ENCODE measurements at regions not wholly inside any gene's neighbourhood (a gene's known extent, or its start where the extent isn't known, plus 50 kb on each side); places are given as distances from the start of the nearest gene placed in this dataset.

DNA sequence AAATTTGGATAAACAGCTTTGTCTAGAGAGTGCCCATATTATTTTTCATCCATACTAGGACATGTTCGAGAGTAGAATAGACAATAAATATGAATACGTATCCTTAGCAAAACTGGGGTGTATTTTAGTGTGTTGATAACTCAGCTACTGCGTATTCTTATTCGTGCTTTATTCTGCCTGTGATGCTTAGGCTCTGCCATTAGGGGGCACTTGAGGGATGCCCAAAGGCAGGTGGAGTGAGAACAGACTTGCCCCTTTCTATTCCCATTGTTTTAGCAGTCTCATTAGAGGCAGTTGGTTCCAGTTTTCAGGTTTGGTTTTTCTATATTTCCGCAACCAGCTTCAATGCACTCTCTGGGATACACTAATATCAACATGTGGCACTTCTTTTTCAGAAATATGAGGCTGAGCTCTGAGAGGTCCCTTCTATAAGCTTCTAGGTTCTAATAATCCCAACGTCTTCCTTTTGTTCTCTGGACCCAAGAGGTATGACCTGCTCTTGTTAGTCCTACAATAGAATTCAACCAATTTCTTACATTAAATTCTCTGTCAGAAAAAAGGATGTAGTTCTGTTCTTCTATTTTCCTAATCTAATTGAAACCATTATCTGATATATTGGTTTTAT, 985.7 kb upstream of the FBXO33 start:
- no peak for DNase-seq (ENCODE audit: low read depth)
- TF ChIP-seq, protein P1, sequence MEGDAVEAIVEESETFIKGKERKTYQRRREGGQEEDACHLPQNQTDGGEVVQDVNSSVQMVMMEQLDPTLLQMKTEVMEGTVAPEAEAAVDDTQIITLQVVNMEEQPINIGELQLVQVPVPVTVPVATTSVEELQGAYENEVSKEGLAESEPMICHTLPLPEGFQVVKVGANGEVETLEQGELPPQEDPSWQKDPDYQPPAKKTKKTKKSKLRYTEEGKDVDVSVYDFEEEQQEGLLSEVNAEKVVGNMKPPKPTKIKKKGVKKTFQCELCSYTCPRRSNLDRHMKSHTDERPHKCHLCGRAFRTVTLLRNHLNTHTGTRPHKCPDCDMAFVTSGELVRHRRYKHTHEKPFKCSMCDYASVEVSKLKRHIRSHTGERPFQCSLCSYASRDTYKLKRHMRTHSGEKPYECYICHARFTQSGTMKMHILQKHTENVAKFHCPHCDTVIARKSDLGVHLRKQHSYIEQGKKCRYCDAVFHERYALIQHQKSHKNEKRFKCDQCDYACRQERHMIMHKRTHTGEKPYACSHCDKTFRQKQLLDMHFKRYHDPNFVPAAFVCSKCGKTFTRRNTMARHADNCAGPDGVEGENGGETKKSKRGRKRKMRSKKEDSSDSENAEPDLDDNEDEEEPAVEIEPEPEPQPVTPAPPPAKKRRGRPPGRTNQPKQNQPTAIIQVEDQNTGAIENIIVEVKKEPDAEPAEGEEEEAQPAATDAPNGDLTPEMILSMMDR (conservative IDR thresholded peaks at IDR 0.05; ENCODE audit: low read depth, low read length): peak; percentile 76
- H3K4me3 ChIP-seq (ENCODE audit: low read length): no peak overlapping the region

DNA sequence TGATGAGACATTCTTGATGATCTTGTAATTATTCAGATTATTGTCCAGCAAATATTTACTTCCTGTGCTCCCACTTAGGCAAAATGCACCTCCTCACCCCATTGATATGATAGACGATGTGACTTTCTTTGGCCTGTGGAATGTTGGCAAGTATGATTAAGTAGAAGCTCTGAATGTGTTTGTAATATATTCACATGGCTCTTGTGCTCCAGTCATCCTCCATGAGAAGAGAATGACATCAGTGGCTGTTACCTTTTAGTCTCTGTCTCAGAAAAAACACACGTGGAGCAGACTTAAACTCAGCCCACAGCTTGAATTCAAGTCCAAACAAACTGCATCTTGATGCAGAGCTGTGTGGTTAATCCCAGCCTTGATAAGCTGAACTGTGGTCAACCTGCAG, 984.3 kb upstream of the FBXO33 start:
- no peak overlapping the region for H3K4me3 ChIP-seq (ENCODE audit: low read length)
- no peak for DNase-seq (ENCODE audit: low read depth)
- TF ChIP-seq, protein P1 (conservative IDR thresholded peaks at IDR 0.05; ENCODE audit: low read depth, low read length): no peak

DNA sequence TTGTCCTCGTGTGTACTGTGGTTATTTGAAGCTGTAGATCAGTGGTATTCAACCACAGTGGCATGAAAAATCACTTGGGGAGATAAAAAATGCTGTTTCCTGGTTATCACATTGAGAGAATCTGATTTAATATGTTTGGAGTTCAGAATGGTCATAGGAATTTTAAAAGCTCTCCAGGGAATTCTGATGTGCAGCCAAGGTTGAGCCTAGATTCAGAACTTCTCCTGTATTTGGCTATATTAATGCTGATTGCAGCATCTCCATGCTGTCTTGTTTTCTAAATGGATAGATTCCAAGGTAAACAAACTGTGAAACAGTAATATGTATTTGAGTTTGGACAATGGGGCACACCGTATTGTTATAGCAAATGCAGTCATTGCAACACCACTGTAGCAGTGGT, 982.2 kb upstream of the FBXO33 start:
- H3K4me3 ChIP-seq (ENCODE audit: low read length): no peak overlapping the region
- TF ChIP-seq, protein P1 (conservative IDR thresholded peaks at IDR 0.05; ENCODE audit: low read depth, low read length): no peak
- DNase-seq (ENCODE audit: low read depth): no peak

DNA sequence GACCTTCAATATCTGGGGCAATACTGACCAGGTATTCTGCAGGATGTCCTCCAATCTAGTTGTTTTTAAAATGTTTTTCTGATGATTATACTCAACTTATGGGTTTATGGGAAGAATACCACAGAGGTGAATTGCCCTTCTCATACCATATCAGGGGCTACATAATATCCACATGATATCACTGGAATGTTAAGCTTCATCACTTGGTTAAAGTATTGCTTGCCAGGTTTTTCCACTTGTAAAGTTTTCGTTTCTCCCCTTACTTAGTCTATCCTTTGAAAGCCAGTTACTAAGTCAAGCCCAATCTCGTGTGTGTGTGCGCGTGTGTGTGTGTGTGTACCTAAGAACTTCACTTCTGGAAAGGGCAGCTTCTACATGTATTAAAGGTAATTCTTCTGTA, 980.9 kb upstream of the FBXO33 start:
- DNase-seq (ENCODE audit: low read depth): peak; percentile 96
- H3K4me3 ChIP-seq (ENCODE audit: low read length): no peak overlapping the region
- TF ChIP-seq, protein P1 (conservative IDR thresholded peaks at IDR 0.05; ENCODE audit: low read depth, low read length): no peak

DNA sequence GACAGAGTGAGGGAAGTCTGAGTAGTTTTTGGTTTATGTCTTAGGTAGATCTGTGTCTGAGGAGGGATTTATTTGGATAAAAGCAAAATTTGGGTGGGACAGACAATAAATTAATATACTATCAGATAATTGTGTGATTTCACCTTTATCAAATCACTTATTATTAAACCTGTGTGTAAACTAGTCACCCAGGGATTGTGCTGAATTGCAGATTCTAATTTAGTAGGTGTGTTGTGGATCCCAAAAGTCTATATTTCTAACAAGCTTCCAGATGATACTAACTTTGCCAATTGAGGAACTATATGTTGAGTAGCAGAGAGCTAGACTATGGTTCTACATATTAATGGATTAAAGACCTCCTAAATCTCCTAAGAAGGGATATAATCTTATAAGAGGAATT, 978.5 kb upstream of the FBXO33 start:
- DNase-seq (ENCODE audit: low read depth): no peak
- H3K4me3 ChIP-seq (ENCODE audit: low read length): no peak overlapping the region
- TF ChIP-seq, protein P1 (conservative IDR thresholded peaks at IDR 0.05; ENCODE audit: low read depth, low read length): no peak

DNA sequence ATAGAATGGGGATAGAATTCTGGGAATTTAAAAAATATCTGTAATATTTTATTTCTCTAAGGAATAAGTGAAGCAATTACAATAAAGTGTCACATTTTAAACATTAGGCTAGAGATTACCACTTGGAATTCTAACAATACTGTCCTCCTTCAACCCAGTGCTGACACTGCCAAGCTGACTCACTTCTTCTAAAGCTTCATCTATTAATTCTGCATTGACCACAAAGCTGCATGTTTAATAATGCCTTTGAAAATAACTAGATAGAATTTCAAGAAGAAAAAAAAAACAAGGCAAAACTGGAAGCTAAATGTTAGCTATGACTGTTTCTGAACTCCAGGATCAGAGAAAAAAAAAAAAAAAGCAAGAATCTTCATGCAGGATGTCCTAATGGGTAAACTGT, 970.7 kb upstream of the FBXO33 start:
- no peak overlapping the region for H3K4me3 ChIP-seq (ENCODE audit: low read length)
- TF ChIP-seq, protein P1 (conservative IDR thresholded peaks at IDR 0.05; ENCODE audit: low read depth, low read length): no peak
- DNase-seq (ENCODE audit: low read depth): peak; percentile 72

DNA sequence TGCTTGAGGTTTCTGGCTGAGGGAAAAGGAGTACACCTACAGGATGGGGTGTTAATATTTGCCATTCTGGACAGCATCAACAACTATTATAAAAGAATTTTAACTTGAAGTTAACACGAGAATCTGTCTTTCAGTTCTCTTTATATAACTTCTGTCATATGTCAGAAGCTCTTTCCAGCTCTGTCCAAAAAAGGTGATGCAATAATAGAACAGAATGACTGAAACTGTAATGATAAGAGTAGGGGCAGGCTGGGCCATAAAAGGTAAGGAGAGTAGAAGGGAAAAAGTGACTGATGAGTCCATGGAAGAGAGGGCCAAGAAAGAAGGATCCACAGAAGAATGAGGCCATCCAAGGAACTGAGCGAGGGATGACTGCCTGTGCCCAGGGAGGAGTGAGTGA, 966.7 kb upstream of the FBXO33 start:
- TF ChIP-seq, protein P1 (conservative IDR thresholded peaks at IDR 0.05; ENCODE audit: low read depth, low read length): no peak
- DNase-seq (ENCODE audit: low read depth): no peak
- no peak overlapping the region for H3K4me3 ChIP-seq (ENCODE audit: low read length)
